ENCODE measurements at regions not wholly inside any gene's neighbourhood (a gene's known extent, or its start where the extent isn't known, plus 50 kb on each side); places are given as distances from the start of the nearest gene placed in this dataset.

GRCh38 chr12:124726596-124727263 is 136.9 kb downstream of the SCARB1 start:
- no peak for DNase-seq (ENCODE audit: low read depth)

DNA sequence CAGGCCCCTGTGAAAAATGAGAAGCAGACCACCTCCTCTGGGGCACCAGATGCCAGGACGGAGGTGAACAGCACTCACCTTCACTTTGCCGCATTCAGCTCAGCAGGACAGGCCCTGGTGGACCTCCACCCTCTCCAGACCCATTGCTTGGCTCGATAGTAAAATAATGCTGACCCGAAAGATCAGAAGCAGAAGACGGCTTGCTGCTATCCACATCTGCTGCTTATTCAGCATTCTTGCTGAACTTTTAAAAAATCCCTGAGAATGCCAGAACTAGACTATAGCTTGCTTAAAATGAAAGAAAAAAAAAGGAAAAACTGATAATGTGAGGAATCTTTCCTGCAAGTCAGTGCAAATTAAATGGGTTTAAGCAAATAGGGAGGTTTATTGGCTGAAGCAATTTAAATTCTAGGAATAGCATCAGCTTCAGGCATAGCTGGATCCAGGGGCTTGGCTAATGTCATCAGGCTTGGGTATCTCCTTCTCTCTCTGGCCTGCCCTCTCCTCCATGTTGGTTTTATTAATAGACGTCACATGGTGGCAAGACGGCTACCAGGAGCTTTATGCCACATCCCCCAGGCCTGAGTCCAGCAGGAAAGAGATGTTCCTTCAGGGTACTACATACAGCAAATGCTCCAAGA is 137.9 kb downstream of the SCARB1 start:
- DNase-seq (ENCODE audit: low read depth) = no peak

GRCh38 chr12:124725099-124725498 is 138.6 kb downstream of the SCARB1 start:
- DNase-seq (ENCODE audit: low read depth) = no peak

- DNase-seq (ENCODE audit: low read depth) = no peak
Measured at GRCh38 chr12:124722878-124723277, 140.8 kb downstream of the SCARB1 start.

GRCh38 chr12:124721501-124722162 is 142.0 kb downstream of the SCARB1 start:
- DNase-seq (ENCODE audit: low read depth) = peak; percentile 63

DNA sequence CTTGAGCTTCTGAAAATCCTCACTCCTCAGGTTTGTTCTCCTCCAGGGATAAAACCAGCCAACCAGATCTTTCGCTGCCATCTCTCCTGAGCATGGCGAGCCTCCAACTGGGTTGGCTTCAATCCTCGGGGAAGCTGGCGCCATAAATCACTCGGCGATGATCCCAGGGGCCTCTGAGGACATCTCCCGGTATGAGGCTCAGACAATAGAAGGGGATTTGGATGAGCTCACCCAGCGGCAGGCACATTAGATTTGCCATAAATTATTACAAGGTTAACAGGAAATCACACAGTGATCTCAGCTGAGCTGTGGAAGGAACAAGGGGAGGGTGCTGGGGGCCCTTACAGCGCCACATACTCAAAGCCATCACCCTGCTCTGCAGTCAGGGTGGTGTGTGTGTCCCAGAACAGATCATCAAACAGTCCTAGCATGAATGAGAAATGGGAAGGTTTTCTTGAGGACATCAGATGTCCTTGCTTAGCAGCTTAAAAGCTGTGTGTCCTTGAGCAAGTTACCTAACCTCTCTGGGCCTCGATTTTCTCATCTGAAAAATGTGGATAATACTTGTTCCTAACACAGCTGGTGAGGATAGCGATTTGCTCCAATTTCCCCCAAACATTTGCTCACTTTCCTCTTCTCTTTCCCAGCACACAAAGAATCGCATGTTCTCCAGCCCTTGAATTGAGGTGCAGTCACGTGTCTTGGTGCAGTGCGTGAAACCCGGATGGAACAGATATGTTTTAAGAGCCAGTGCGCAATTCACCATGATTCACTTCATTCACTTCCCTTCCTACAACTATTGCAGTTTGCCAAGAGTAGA is 142.8 kb downstream of the SCARB1 start:
- peak; percentile 92 for DNase-seq (ENCODE audit: low read depth)

GRCh38 chr12:124720004-124720680 is 143.5 kb downstream of the SCARB1 start:
- peak; percentile 93 for DNase-seq (ENCODE audit: low read depth)

GRCh38 chr12:124719231-124719630 is 144.4 kb downstream of the SCARB1 start:
- no peak for DNase-seq (ENCODE audit: low read depth)

GRCh38 chr12:124718458-124718857 is 145.2 kb downstream of the SCARB1 start:
- DNase-seq (ENCODE audit: low read depth) = no peak

DNA sequence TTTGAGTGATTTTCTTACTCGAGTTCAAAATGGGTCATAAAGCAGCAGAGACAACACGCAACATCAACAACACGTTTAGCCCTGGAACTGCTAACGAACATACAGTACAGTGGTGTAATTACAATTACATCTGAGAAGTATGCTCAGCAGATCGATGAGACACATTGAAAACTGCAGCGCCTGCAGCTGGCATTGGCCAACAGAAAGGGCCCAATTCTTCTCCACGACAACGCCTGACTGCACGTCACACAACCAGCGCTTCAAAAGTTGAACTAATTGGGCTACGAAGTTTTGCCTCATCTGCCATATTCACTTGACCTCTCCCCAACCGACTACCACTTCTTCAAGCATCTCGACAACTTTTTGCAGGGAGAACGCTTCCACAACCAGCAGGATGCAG is 145.6 kb downstream of the SCARB1 start:
- DNase-seq (ENCODE audit: low read depth) = no peak

- DNase-seq (ENCODE audit: low read depth) = no peak
Measured at GRCh38 chr12:124717318-124717717, 146.3 kb downstream of the SCARB1 start.

DNA sequence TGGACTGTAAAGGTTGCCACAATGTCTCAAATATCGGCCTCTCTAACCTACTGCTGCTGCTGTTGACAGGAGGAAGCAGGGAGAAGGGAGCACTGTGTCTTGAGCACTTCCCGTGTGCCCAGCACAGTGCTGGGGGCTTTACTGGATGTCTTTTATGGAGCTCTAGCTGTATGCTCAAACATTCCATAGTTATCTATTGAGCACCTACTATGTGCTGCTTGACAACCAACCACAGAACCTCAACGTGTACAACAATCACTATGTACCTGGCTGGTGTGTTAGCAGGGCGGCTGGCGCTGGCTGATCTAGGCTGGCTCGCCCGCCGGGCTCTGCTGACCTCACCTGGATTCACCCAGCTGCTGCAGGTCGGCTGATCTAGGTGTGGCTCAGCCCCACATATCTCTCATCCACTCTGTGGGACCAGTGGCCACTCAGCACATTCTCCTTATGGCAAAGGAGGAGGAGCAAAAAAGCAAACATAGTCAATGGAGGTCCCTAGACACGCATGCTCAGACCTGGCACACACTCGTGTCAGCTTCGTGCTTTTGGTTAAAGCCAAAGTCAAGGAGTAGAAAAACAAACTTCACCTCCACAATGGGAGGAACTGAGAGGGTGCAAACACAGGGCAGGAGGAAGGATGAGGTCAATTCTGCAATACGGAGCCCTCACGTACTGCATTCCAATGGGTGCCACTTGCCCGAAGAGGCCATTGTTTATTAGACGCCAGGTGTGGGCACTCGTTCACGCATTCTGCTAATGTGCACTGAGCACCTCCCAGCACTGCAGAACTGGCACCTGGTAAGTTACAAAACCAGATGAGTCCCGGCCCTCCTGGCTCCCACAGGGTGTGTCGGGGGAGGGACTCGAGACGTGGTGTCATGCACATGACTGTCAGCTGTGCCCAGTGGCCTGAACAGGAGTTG is 147.2 kb downstream of the SCARB1 start:
- no peak for DNase-seq (ENCODE audit: low read depth)

- no peak for DNase-seq (ENCODE audit: low read depth)
Measured at GRCh38 chr12:124715121-124715990, 147.9 kb upstream of the NCOR2 start.

DNA sequence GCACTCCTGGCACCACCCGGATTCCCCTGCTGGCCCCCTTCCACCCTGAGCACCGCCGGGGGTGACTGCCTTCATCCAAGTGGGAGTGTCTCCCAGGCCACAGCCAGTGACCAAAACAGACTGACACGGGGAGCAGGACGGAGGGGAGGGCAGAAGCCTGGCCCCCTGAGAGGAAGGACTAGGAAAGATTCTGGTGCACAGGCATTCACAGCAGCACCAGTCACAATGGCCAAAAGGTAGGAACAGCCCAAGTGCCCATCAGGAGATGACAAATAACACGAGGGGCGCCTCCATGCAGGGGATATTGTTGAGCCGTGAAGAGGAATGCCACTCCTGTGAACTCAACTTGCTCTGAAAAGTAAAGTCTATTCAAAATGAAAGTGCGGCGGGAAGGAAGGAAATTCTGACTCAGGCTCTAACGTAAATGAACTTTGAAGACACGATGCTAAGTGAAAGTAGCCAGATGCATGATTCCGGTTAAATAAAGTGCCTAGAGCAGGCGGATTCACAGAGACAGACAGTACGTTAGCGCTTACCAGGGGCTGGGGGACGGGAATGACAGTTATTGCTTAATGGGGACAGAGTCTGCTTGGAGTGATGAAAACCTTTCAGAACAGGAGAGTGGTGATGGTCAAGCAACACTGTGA is 146.1 kb upstream of the NCOR2 start:
- peak; percentile 85 for DNase-seq (ENCODE audit: low read depth)

- DNase-seq (ENCODE audit: low read depth) = no peak
Measured at GRCh38 chr12:124713041-124713435, 145.6 kb upstream of the NCOR2 start.

GRCh38 chr12:124711344-124711743 is 143.9 kb upstream of the NCOR2 start:
- DNase-seq (ENCODE audit: low read depth) = no peak

DNA sequence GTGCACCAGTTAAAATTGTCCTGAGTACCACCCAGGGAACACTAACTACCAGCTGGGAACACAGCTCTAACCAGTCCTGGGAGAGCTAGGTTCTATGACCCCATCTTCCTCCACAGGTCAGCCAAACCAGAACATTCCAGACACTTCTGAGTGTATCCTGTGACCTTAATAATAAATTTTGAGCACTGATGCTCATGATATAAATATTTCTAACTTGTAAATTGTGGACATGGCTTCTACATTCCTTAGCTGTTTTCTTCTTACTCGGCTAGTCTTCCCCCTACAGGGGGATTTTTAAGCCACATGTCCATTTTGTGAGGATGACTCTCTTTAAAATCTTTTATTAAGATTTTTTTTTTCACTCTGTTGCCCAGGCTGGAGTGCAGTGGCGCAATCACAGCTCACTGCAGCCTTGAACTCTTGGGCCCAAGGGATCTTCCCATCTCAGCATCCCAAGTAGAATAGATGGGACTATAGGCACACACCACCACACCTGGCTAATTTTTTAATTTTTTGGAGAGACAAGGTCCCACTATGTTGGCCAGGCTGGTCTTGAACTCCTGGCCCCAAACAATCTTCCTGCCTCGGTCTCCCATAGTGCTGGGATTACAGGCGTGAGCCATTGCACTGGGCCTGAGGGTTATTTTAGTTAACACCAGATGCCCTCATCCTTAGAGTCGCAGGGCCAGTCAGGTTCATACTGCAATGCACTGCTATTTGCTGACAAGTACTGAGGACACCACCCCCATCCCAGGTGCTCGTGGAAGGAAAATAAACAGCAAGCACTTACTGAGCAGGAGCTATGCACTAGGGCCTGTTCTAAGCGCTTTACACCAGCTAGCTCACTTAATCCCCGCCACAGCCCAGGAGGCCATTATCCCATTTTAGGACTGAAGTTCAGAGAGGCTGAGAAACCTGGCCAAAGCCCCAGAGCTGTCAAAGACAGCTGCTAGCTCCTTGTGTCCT is 142.6 kb upstream of the NCOR2 start:
- no peak for DNase-seq (ENCODE audit: low read depth)

DNA sequence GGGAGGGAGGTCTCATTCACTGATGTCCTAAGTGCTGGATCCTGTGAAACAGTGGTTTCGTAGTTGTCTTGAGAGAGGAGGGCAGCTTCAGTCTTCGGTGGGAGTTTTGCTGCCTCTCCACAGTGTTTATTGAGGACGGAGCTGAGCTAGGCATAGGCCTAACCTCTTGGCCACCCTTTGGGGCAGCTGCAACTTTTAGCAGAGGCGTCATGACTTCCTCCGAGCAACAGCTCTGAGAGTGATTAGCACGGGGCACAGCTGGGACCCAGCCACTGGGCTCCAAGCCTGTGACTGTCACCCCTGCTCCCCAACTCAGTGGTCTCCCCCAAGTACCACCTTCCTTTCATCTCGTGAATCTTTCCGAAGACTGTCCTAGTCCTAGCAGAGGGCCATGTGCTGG is 139.9 kb upstream of the NCOR2 start:
- no peak for DNase-seq (ENCODE audit: low read depth)
